DMS153 (cell line): ENCODE measurements at regions not wholly inside any gene's neighbourhood (a gene's known extent, or its start where the extent isn't known, plus 50 kb on each side); places are given as distances from the start of the nearest gene placed in this dataset.
"Not testable (repeated sequence)": the region's sequence is repeated elsewhere in the genome, so short reads cannot be mapped to it uniquely, and the experiment has no call there.

Experiments
- DNase-seq: peaks from one replicate; lab custom pipeline; 2025; lab: John Stamatoyannopoulos, UW

DNA sequence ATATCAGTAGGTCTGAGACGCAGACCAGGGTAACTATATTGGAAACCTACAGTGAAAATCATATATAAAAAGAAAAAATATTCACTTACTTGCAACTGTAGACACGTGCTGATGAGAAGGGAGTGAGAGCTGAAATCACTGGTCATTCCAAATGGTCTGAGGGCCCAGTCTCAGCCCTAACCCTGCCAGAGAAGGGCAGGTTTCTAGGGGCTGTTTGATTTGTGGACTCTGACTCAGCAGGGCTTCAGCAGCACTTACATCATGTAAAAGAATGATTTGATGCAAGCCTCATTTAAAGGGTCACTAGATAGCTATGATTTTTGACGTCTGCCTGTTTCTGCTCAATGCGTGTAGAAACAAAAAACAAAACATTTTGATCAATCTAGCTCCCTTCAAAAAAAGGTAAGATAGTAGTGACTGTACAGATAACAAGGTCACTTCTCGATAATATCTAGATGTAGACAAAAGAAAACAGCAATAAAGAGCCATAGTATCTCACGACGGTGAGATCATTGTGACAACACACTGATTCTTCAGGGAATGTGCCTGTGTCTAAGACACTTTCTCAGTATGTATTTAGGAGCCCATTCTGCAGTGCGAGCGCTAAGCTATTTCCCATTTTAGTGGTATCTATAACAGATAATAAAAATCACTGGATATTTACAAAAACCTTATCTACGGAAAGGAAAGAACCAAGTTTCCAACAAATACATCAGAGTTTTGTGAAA, 307.2 kb downstream of the HIVEP2 start:
- no peak for DNase-seq

DNA sequence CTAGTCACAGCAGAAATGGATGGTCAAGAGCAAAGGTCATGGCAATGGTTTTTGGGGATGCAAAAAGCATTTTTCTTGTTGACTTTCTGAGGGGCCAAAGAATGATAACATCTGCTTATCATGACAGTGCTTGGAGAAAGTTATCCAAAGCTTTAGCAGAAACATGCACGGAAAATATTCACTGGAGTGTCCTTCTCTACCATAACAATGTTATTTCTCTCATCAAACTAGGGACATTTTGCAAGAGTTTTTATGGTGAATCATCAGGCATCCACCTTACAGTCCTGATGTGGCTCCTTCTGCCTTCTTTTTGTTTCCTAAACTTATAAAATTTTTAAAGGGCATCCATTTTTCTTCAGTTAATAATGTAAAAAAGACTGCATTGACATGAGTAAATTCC, 302.3 kb downstream of the HIVEP2 start:
- DNase-seq: no peak

DNA sequence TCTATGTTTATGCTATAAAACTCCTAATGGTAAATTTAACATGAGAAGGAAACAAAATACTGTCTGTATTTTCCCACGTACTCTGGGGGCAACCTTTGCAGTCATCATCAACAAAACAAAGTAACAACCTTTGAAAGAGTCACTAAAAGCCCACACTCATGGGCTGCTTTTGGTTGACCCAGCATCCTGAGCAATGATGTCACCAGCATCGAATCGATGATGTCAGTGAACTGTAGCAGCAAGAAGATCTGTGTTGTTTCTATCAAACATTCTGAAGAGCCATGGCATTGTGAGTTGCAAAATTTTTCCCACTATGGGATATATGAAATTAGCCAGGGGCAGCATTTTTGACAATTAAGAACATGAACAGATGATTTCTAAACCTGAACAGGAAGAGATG, 300.1 kb downstream of the HIVEP2 start:
- DNase-seq: no peak

DNA sequence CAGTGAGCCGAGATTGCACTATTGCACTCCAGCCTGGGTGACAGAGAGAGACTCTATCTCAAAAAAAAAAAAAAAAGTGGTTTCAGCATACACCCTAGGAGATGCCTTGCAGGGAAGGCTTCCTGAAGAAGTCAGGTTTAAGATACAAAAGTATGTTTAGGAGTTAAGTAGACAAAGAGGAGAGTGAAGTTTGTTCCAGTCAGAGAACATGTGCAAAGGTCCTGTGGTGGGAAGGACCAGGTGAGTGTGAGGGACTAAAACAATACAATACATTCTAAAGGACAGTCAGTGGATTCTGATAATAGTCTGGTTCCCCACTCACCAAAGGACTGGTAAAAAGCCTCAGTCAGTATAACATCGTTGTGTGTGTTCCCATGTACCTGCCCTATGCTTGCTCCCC, 299.3 kb downstream of the HIVEP2 start:
- no peak for DNase-seq

DNA sequence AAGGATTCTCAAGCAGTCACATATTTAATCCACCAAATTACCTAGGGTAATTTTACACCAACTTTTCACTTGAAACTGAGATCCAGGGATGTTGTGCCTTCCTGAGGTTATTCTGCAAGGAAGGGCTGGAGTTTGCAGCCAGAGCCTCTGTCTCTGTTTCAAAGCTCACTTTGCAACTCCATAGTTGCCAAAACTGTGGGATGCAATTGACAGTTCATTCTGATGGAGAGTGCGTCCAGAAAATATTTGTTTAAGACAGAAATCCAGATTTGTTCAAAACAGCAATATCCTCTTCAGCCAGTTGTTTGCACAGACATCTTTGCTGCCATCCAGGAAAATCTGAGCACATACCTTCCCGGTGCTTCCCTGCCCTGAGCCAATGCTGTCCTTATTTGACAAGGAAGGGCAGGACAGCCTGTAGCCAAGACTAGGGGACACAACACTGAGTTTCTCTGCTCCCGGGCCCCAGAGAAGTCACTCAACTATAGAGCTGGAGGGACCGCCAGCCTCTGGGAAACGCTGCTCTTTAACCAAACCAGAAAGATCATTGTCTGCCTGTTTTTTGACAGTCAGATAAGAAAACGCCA, 297.4 kb downstream of the HIVEP2 start:
- DNase-seq: no peak

DNA sequence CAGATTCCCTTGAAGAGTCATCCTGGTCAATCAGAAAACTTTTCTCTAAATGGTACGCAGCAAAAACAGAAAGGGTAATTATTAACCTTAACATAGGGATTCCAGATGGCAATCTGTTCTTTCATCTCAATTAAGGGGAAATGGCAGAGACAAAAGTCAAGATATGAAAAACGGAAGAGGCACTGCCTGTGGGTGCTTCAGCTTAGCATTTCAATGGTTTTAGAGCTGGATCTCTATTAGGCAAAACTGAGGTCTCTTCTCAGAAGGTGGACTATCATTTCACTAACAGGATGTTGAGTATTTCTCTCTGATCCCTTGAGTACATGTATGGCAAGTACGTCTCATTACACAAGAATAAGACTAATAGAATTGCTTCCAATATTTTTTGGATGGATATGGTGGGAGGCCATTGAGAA, 296.9 kb downstream of the HIVEP2 start:
- DNase-seq: no peak

DNA sequence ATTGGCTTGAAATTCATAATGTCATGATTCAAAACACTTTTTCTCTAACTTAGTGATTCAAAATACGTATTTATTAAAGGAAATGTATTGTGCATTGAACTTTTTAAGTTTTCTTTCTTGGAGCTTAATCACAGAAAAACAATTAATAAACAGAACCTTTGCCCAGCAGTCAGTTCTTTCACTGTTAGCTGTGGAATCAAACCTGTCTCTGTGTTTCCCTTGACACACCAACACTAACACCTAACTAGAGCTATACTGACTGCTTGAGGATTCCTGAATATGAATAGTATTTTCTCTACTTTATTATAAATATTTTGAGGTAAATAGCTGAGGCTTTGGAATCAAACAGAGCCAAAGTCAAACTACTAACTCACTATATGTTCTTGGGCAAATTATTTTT, 296.4 kb downstream of the HIVEP2 start:
- no peak for DNase-seq

DNA sequence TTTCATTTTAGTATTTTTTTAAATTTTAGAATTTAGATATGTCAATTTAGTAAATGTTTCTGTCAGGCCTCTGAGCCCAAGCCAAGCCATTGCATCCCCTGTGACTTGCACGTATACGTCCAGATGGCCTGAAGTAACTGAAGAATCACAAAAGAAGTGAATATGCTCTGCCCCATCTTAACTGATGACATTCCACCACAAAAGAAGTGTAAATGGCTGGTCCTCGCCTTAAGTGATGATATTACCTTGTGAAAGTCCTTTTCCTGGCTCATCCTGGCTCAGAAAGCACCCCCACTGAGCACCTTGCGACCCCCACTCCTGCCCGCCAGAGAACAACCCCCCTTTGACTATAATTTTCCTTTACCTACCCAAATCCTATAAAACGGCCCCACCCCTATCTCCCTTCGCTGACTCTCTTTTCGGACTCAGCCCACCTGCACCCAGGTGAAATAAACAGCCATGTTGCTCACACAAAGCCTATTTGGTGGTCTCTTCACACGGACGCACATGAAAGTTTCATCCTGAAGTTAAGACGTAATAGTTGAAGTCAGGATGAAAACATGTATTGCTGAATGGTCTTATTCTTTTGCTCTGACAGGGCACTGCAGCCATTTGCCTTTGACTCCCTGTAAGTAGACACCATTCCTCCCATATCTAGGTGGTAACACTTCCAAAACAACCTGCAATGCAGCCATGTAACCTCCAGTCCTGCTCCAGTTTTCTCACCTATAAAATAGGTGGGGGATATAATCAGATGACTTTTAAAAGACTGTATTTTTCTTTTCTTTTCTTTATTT, 295.3 kb downstream of the HIVEP2 start:
- DNase-seq: not testable (repeated sequence)

DNA sequence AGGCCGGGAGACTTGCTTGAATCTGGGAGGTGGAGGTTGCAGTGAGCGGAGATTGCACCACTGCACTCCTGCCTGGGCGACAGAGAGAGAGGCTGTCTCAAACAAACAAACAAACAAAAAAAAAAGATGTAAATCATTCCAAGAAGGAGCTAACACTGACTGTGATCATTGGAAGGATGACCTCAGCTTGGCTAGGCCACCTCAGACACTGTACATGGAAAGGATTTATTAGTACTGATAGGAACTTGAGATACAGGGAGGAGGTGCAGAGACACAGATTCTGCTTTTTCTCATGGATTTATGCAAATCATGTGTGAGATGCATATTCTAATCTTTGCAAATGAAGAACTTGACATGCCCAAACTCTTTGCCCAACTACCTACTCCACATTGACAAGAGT, 293.6 kb downstream of the HIVEP2 start:
- no peak for DNase-seq

DNA sequence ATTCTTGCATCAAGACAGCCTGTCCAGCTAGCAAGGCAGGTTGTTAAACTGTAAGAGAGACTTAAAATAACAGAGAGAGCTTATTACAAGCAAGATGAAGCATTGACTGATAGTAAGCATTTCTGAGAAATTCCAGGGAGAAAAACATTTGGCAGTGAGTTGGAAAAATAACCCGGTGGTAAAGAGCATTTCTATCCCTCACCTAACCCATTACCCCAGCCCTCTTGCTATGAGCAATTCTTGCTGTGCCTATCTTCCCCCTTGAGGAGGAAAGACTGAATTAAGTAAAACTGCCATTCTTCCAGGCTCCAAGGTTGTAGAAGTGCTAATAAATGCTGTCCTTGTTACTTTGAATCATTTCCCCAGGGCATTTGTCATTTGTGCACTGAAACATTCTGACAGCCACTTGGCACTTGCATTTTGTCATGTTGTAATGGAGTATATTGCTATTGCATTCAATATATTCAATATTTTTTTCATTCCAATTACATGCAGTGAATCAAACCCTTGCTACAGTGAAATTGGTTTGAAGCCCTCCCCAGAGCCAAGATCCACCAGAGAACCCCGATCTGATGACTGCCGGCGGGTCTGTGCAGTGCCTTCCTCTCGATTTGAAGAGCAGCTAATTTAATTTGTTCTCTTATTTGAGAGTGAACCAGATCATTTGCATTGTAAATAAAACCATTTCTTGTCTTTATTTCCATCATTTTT, 291.1 kb downstream of the HIVEP2 start:
- no peak for DNase-seq

DNA sequence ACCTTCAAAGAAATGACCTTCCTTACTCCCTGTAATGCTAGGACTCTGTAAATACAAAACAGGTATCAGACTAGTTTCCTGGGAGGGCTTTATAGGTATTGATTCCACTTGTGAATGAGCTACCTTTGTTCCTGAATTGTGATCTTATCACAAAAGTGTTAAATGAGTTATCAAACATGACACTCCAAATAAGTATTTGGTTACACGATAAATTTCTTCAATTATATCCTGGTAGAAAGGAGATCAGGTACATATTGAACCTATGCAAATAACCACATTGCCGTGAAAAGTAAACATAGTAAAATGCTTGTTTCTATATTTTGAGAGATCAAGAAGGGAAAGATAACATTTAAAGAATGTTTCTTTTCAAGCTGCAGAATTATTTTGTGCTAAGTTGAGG, 285.3 kb downstream of the HIVEP2 start:
- DNase-seq: no peak

DNA sequence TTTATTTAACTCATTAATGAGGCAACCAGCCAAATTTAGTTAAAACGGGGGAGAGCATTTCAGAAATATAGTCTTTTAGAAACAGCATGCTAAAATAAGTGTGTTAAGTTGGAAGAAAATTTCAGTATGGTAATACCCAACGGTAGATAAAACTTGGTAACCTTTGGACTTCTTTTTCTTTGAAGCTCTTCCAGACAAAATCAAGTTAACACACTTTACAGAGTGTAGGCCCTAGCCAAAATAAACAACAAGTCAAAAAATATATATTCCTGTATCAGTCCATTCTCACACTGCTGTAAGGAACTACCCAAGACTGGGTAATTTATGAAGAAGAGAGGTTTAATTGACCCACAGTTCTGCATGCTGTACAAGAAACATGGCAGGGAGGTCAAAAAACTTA, 279.6 kb downstream of the HIVEP2 start:
- DNase-seq: no peak

DNA sequence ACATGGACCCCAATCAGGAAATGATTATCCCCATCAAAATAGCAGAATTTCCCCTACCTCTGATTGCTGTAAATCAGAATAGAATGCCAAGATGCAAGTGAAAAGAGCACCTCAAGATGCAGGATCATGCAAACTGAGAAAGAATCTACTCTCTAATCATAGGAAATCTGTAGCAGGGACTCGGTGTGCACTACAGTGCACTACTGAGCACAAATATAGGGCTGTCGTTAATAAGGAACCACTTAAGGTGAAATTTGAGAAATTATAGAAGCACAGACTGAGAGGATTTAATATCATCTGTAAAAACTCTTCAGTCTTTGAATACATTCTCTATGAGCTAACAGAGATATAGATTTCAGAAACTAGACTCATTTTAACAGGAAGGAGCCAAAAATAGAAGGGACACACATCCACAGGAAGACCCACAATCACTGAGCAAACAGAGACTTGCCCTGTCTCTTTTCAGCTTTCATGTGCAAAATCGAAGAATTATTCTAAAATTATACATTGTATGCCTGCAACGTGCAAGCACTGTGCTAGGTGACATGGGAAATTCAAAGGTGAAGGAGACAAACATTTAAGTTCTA, 278.3 kb downstream of the HIVEP2 start:
- no peak for DNase-seq

DNA sequence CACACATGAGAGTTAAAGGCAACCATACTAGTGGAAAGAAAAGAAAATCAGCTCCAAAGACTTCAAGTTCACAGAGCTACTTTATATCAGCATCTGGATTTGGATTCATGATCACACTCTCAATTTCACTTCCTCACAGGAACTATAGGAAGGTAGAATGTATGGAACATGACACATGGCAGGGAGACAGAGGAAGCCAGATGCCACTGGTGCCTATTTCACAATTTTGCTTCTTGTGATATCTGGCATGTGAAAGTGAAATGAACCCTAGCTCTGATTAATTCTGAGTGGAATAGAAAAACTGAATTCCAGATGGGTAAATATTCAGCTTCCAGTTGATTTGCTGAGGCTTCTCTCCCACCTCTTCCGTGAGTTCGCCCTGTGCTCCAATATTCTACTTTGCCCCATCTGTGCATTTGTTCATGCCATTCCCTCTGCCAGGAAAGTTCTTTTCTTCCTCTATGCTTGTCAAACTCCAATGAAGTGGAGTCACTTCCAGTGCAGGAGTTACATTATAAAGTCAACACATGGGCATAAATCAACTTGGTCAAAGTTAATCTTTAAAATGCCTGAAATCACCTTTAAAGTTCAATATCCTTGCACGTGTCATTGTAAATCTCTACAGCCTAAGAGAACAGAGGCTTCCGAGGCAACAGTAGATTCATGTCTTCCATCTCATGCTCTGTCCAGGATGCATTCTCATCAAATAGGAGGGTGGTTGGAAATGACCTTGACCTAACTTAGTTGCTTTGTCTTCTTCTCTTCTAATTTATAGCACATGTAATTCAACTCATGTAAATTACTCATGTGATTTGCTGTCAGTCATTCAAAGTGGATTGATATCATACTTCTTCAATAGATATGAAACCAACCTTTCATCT, 275.3 kb downstream of the HIVEP2 start:
- DNase-seq: no peak

DNA sequence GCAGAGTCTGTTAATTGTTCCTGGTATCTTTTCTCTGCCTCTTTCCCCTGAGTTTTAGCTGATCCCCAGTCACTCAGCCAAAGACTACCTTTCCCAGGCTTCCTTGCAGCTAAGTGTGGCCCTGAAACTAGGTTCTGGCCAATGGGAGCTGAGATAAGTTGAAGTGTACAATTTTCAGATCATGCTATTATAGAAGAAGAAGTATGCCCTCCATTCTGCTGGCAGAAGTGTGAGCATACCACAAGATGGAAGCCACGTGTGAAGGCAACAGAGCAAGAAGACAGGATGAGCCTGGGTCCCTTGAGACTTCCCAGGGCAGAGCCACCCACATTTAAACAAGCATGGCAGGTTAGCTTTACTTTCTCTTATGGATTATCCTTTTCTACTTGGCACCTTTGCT, 273.2 kb downstream of the HIVEP2 start:
- DNase-seq: no peak

DNA sequence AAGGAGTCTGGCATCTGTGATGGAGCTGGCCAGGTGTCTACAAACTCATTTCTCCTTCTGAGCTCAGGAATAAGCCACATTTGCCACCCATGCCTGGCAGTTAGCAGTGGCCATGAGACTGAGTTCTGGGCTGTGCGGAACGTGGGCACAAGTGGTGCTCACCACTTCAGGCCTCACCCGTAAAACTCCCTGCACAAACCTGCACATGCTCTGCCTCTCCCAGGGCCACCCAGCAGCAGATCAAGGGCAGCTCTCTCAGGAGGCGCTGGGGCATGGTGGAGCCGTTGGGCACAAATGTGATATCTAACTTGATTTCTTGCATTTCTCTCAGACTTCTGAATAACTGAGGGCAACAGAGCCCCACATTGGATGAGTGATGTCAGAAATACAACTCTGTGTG, 269.5 kb downstream of the HIVEP2 start:
- DNase-seq: no peak

DNA sequence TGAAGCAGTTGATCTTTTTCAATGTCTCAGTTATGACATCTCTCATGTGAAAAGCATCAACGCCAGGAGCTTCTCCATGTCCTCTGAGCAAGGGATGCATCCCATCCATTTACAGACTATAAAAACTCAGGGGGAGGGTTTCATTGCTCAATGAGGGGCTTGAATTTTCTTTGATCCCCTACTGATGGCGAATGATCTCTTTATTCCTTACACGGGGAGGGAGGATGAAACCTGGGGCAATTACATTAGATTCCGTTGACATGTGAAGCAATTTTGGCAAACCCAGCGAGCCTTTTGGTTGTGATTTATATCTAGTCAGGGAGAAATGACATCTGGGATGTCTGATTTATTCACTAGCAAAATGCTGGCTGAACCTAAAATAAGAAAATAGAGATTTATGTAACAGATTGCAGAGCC, 268.9 kb downstream of the HIVEP2 start:
- DNase-seq: no peak

DNA sequence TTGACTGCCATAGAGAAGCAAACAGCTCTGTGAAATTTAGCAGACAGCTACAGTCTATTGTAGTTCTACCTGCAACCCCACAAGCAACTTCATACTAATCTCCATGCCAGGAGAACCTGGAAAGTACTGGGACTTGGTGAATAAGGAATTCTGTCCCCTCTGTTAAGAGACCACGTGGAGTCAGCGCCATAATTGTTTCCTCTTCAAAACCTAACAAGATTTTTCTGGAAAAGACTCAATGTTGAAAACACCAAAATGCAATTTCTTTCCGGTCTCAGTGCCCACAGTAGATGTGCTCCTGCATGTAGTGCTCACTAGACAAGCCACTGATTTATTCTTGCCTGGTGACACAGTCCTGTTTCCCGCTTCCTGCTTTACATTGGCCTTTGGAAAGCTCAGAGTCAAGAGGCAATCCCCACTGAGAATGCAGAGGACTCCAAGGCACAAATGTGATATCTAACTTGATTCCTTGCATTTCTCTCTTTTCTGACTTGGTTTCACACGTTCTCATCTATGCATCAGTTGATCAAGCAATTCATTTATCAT, 268.3 kb downstream of the HIVEP2 start:
- no peak for DNase-seq

DNA sequence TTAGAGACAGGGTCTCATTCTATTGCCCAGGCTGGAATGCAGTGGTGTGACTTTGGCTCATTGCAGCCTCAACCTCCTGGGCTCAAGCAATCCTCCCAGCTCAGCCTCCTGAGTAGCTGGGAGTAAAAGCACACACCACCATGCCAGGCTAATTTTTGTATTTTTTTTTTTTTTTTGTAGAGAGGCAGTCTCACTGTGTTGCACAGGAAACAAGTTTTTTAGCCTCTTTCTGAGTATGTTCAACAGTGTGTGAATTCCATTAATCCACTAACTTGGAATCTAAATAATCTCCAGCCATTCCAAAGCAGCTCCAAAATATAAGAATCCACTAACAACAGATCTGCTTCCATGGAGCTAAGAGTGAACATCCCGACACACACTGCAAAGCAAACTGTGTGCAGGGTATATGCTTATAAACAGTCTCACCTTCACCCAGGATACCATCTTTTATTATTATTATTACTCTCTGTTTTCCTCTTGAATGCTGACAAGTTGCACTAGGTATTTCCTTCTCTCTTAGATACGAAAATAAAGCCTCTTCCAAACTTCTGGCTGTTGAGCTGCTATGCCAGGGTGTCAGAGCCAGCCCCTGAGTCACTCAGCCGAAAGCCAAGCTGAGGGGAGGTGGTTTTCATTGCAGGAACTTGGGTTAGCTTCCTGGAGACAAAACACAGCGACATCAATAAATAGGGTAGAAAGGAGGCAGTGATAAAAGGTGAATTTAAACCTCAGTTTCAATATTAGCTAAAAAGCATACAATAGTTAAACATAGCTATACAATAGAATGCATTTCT, 264.9 kb downstream of the HIVEP2 start:
- DNase-seq: no peak

DNA sequence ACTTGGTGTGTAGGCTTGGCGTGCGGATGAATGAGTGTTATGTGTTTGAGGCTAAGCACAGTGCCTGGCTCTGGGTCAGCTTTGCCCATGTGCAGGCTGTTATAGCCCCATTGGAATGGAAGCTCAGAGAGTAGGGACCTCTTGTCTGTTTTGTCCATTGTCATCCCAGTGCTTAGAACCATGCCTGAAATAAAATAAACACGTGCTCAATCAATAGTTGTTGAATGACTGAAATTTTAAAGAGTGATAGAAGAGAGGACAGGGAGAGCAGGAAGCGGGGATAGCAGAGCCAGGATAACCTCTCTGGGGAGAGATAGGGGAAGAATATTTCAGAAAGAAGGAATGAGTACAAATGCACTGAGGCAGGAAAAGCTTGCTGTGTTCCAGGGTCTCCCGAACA, 263.9 kb downstream of the HIVEP2 start:
- no peak for DNase-seq
